T-helper 1 cell (primary cell): ENCODE measurements at regions not wholly inside any gene's neighbourhood (a gene's known extent, or its start where the extent isn't known, plus 50 kb on each side); places are given as distances from the start of the nearest gene placed in this dataset.

ENCODE experiments used
- DNase-seq, 5 donors: peaks; one replicate each; pipeline ENCODE4 v3.0.0-alpha.2; 2012 to 2020

DNA sequence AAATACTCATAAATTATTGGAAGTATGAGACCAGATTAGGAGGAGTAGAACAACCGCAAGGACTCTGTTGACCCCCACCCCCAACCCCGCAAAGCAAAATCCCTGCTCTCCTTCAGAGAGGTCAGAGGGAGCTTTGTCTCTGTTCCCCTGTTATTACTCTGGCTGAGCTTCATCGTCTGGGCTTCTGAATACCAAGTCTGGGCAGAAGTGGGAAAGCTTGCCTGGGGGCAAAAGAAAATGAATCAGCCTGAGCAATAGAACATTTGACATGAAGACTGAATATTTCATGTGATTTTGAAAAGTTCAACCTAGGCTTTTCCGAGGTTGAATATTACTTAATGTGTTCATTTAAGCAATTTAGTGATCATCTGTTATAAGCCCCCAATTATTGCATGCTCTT is 114.6 kb upstream of the ARHGAP28 start:
- no peak for DNase-seq

- DNase-seq, result no peak
These were observed 112.5 kb upstream of the ARHGAP28 start for GRCh38 chr18:6616981-6617380.

- no peak for DNase-seq
These were observed 108.1 kb upstream of the ARHGAP28 start for GRCh38 chr18:6621437-6621836.

DNA sequence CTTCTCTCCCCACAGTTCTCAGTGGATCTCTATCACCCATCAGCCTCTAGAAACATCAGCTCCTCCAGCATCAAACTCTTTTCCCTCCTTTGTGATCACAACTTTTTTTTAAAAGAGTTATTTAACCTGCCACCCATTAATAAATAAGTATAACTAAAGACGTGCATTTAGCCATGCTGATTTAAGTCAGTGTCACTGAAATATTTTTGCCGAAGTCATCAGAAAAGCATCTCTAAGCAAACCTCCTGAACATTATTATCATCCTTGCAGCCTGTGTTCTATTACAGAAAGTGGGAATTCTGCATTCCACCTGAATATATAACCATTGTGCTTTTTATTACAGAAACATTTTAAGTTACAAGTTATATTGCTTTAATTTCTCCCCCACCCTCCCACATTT is 106.2 kb upstream of the ARHGAP28 start:
- DNase-seq, result no peak

DNA sequence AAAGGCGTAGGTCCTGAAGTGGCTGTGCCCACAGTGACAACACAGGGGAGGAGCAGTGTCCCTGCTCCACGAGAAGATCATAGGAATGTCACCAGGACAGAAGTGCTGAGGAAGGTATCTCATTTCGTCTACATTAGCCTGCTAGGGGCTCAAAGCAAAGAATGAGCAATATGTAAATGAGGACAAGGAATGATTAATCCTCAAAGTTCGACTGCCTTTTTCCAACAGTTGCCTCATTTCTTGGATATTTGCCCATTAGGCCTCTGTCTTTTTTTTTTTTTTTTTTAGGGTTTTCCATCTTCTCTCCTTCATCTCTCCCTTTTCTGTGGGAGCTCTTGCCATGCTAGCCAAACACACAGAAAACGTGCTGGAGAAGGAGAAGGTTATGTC is 105.2 kb upstream of the ARHGAP28 start:
- DNase-seq, result no peak

DNA sequence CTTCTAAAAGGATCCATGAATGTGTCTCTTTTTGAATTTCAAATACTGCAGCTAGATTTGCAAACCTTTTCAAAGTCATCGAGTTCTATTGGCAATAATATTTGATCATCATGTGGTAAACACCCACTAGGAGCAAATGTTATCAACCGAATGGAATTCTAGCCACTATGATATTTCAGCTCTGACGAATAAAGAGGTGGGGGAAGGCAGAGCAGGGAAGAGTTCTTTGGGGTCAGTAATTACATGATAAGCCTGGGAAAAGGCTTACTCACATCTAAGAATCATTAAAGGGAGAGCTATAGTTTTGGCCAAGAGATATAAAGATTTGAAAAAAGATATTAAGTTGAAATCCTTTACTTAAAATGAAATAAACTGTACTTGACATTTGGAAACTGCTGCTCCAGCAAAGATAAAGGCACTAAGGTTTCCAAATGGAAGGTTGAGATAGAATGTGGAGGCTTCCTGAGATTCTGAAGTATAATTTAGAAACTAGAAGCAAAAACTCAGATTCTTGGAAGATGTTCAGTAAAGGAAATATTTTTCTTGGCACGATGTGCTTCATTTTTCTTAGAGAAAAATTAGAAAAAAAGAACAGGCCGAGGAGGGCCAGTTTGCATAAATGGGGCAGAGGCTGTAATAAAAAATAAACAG is 104.7 kb upstream of the ARHGAP28 start:
- DNase-seq, result no peak

DNA sequence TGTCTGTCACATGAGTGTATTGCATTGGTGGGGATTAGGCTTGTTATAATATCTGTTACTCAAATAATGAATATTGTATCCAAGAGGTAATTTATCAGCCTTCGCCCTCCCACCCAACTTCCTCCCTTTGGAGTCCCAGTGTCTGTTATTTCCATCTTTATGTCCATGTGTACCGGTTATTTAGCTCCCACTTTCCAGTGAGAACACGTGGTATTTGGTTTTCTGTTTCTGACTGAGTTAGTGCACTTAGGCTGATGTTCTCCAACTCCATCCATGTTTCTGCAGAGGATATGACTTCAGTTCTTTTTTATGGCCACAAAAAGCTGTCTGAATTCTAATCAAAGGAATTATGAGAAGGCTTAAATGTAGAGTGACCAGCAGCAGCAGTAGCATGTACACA is 104.0 kb upstream of the ARHGAP28 start:
- no peak for DNase-seq

DNA sequence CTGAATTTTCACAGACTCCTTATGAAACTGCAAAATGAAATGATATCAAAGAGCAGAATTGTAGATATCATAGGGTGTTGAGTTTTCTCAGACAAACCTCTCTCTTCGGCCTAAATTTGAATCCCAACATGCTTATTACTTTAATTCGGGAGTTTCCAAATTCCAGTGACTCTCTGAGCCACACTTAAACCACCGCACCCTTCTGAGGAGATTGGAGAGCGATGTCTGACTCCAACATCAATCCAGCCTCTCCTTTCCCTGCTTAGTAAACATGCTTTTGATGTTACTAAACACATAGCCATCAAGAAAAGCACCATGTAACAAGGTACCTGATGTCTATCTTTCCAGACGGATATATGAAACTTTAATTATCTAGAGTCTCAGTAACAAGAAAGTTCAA is 103.1 kb upstream of the ARHGAP28 start:
- DNase-seq, result no peak

GRCh38 chr18:6627645-6628044 is 101.9 kb upstream of the ARHGAP28 start:
- no peak for DNase-seq

GRCh38 chr18:6628187-6628586 is 101.3 kb upstream of the ARHGAP28 start:
- no peak for DNase-seq

DNA sequence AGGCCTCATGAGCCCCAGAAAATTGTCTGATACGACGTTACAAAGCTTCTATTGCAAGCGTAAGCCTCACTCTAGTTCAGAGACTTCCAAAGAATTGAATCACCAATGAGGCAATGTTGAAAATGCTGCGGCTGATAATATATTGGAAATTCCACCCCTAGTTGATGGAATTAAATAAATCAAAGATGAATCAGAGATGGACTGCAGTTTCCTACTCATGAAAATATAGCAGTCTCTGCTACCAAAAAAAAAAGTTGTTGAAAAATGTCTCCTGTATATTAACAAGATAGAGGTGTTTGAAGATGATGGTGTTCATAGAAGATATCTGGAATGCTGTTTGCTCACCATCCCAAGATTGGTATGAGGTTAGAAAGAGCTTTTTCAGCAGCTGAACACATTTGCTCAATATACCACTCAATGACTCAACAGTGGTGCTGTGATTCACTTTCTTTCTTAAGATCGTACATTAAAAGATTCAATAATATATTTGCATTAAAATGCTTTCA is 99.8 kb upstream of the ARHGAP28 start:
- DNase-seq, result no peak

- no peak for DNase-seq
These were observed 96.2 kb upstream of the ARHGAP28 start for GRCh38 chr18:6633310-6633709.

DNA sequence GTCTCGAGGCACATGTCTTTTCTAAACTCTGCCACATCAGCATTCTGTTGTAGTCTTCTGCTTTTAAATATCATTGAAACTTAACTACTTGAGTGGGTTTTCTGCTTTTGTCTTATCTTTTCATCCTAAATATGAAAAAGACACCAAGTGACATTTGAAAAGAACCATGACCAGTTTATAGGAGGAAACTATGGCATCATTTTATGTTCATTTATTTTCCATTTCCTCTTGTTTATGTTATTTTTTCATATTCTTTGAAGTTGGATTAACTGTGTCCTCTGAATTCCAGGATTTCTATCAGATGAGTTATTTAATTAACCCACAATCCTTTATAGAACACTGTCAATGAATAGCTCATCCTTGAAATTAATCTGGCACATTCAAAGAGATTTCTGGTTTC is 93.4 kb upstream of the ARHGAP28 start:
- no peak for DNase-seq

DNA sequence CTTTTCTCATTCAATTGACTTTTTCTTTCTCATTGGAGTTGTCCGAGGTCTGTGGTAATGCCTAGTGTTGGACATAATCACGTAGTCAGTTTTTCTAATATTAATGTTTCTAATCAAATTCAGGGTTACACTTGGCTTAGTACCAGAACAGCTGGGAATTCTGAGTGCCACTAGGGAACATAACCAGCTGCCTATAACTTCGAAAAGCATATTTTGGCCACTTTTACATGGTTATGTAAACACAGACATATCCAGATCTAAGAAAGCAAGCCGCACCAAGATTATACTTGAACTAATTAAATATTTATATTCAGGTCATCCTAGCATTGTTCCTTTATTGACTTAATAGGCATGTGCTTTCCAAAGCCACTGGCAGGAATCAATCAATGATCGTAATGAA is 91.1 kb upstream of the ARHGAP28 start:
- DNase-seq, result no peak

DNA sequence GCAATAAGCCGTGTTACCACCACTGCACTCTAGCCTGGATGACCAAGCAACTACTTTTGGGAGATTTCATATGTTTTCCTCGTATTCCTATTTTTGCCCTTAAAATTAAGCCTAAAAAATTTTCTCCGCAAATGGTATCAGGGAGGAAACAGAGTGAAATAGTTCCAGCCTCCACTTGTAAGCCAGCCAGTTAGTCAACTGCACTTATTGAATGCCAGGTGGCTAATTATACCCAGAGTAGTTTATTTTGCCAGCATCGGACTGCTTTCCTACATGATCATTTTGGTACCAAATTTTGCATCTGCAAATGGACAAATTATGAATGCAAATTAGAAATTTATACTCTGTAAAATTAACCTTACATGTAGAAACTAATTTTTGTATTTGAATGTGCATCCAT is 90.2 kb upstream of the ARHGAP28 start:
- DNase-seq, result no peak

DNA sequence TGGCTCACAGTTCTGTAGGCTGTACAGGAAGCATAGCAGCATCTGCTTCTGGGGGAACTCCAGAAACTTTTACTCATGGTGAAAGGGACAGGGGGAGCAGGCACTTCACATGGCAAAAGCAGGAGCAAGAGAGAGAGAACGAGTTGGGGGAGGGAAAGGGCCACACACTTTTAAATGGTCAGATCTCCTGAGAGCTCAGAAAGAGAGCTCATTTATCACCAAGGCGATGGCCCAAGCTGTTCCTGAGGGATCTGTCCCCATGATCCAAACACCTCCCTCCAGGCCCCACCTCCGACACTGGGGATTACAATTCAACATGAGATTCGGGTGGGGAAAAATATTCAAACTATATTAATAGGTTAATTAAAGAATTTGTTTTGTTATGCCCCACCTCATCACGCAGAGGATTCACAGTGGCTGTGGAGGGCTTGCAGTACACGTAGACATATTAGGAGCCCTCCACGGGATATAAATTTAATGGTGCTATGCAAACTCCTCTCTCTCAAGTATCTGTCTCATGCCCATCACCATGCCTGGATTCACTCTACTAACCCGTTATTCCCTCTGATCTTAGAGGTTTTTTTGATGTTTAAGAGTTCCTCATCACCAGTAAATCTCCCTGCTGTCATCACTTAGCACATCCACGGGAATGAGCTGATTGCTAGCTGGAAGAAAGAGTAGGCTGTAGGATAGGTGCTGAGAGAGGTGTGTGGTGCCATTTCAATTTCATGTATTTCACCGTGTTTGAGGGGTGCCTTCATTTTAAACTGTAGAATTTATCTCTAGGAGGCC is 84.5 kb upstream of the ARHGAP28 start:
- no peak for DNase-seq

GRCh38 chr18:6646801-6647200 is 82.7 kb upstream of the ARHGAP28 start:
- no peak for DNase-seq

DNA sequence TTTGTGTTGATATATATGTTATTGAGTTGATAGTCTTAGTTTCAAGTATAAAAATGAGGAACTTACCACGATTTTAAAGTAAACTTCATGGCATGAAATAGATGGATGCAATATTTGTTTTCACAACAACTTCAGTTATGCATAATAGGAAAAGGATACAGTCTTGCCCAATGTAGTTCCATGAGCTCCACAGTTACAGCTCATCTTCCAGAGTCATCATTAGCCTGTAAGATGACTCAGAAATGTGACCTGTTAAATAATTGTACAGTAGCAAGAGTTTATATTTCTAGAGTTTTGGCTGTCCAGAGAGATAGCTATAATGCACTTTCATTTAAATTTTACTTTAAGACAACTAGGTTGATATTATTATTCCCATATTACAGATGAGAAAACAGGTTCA is 80.9 kb upstream of the ARHGAP28 start:
- DNase-seq, result no peak

DNA sequence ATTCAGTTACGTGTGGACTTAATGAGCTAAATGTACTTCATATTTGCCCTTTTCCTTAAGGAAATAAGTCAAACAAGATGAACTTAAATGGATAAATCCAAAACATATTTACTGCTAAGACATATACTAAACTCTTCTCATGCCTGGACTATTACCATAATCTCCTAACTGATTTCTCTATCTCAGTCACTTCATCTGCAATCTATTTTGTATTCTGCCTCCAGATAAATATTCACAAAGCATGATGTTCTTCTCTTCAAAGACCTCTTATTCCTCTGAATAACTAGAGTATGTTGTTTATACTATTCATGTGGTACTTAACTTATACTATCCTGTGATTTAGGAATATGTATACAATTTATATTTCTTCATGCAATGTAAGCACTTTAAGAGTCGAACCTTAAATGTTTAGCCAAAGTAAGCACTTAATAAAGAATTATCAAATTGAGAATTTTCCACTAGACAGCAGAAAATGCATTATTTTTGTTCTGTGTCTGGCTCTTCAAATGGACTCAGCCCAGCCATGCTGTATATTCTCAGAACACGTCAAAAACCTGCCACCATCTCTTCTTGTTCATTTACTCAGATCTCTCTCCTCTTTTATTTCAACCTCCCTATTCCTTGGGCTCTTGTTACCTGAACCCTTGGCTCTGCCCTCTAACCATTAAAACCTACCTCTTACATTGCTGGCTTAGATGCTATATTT is 79.9 kb upstream of the ARHGAP28 start:
- DNase-seq, result no peak

GRCh38 chr18:6650127-6650507 is 79.4 kb upstream of the ARHGAP28 start:
- no peak for DNase-seq

DNA sequence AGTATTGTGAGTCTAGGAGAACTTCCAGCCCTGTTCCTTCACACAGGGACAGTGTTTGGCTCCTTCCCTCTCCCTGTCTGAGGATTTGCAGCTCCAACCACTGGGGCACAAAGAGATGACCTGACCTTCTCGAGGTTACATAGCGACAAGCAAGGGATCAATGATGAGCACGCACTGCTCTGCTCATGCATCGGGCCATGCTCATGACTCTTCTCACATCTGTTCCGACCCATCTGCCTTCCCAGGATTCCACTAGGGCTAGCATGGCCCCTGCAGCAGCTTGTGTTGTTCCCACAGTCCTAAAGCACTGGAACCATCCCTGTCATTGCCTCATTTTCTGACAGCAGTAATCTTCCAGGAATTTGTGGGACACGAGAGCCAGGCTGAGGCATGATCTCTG is 78.8 kb upstream of the ARHGAP28 start:
- DNase-seq, result no peak

DNA sequence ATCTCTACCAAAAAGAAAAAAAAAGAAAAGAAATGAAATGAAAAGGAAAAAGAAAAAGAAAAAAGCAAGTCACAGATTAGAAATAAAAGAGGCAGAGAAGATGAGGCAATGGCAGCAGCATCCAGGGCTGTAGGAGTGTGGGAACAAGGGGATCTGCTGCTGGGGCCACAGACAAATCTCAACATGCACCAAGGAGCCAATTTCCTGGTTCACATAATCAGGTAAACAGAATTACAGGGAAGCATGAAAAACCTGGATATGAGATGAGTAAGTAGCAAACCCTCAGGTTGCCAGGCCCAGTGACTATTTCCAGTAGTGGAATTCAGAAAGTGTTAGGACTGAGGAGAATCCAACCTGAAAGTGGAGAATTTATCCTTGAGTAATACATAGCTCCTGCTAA is 77.4 kb upstream of the ARHGAP28 start:
- DNase-seq, result no peak

DNA sequence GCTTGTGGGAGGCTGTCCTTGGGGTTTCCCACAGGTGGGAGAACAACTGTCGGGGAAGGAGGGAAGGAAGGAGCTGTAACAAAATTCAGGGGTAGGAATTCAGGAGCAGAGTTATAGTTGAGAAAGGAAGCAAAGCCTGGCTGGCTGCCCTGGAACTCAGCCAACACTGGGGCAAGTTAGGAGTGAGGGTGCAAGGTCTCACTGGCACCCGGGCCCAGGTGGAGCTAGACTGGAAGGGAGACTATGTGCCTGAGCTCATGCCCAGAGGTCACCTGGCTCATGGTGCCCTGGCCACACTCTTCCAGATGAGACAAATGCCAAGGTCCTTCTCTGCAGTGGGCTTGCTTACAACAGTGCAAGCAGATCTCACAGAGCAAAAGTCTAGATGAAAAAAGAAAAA is 75.6 kb upstream of the ARHGAP28 start:
- no peak for DNase-seq
